HS-5 (cell line): ENCODE measurements at regions not wholly inside any gene's neighbourhood (a gene's known extent, or its start where the extent isn't known, plus 50 kb on each side); places are given as distances from the start of the nearest gene placed in this dataset.

Source experiments
- DNase-seq: peaks from one replicate; pipeline ENCODE4 v3.0.0-alpha.2; 2012; ENCODE audit warnings: low read depth

- no peak for DNase-seq
Measured at GRCh38 chr20:57804470-57805250, 94.8 kb upstream of the PMEPA1 start.

- DNase-seq, result no peak
Measured at GRCh38 chr20:57803508-57804005, 93.7 kb upstream of the PMEPA1 start.

GRCh38 chr20:57802765-57803507 lies 93.1 kb upstream of the PMEPA1 start:
- DNase-seq, result no peak

- DNase-seq, result no peak
Measured at GRCh38 chr20:57801581-57801980, 91.8 kb upstream of the PMEPA1 start.

GRCh38 chr20:57800791-57801430 lies 91.1 kb upstream of the PMEPA1 start:
- DNase-seq, result no peak

- no peak for DNase-seq
Measured at GRCh38 chr20:57797401-57797800, 87.6 kb upstream of the PMEPA1 start.

GRCh38 chr20:57795977-57796560 lies 86.3 kb upstream of the PMEPA1 start:
- no peak for DNase-seq

- DNase-seq, result no peak
Measured at GRCh38 chr20:57795342-57795697, 85.5 kb upstream of the PMEPA1 start.

- DNase-seq, result peak; percentile 26
Measured at GRCh38 chr20:57794600-57795341, 85.0 kb upstream of the PMEPA1 start.

- DNase-seq, result no peak
Measured at GRCh38 chr20:57794036-57794435, 84.2 kb upstream of the PMEPA1 start.

- no peak for DNase-seq
Measured at GRCh38 chr20:57793421-57793820, 83.6 kb upstream of the PMEPA1 start.

- DNase-seq, result no peak
Measured at GRCh38 chr20:57792386-57793080, 82.7 kb upstream of the PMEPA1 start.

GRCh38 chr20:57791966-57792365 lies 82.2 kb upstream of the PMEPA1 start:
- DNase-seq, result no peak

GRCh38 chr20:57791178-57791962 lies 81.6 kb upstream of the PMEPA1 start:
- no peak for DNase-seq

- DNase-seq, result no peak
Measured at GRCh38 chr20:57790176-57790575, 80.4 kb upstream of the PMEPA1 start.

- DNase-seq, result no peak
Measured at GRCh38 chr20:57788936-57789613, 79.3 kb upstream of the PMEPA1 start.

- DNase-seq, result no peak
Measured at GRCh38 chr20:57787990-57788781, 78.4 kb upstream of the PMEPA1 start.

GRCh38 chr20:57787151-57787989 lies 77.6 kb upstream of the PMEPA1 start:
- no peak for DNase-seq
